ENCODE measurements at regions not wholly inside any gene's neighbourhood (a gene's known extent, or its start where the extent isn't known, plus 50 kb on each side); places are given as distances from the start of the nearest gene placed in this dataset.

DNA sequence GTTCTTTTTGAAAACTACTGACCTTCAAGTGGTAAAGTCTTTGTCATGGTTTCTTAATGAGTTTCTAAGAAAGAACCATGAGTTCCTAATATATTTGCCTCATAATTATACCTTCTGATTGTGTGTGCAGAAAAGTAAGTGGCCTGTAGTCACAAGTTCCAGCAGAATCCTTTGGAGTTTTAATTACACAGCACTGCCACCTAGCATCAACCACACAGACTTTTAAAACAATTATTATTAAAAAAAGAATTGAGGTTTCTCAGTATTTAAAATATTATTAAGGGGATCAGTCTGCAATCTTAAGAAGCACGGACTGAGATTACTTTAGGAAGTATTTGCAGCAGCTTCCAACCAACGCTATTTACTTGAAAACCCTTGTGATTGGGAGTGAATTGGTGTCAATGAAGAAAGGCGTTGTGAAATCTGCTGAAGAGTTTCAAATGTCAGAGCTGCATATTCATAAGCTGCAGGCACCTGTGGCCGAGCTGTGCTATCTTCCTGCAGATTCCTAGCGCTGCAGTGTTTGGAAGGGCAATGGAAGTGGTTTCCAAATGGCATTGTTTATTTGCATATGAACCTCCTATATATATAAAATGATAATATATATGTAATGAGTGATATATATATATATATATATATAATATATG is 1074.2 kb upstream of the WWC1 start:
- no peaks in the 10 kb centered on the region for H3K36me3 ChIP-seq (ENCODE audit: insufficient read depth, low read length)
- peaks cover 7% of the 10 kb centered on the region for H3K4me1 ChIP-seq (ENCODE audit: insufficient read depth, low read length)
- H3K27me3 ChIP-seq (ENCODE audit: insufficient read depth, low read length) = no peaks in the 10 kb centered on the region
- no peak overlapping the region for H3K4me3 ChIP-seq (ENCODE audit: low read length)
- no peaks in the 10 kb centered on the region for H3K9me3 ChIP-seq (ENCODE audit: low read length)
- H2AFZ ChIP-seq (ENCODE audit: low read depth, low read length) = no peak overlapping the region

DNA sequence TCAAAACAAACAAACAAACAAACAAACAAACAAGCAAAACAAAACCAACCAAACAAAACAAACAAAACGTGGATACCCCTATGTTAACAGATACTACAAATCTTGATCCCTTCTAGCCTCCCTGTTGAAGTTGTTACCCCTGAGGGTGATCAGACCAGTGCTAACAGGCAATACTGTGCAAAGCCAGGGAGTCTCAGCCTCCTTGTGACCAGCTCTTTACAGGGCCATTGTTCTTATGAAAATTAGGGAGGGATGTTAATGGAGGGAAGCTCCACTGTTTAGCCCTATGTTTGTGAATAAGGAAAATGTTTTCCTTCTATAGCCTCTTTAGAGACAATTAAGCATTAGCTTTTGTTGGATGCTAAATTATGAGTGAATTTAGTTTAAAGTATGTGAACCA is 1072.1 kb upstream of the WWC1 start:
- Histone ChIP-seq H2AFZ (ENCODE audit: low read depth, low read length) (no peak overlapping the region), H3K4me1 (ENCODE audit: insufficient read depth, low read length) (peaks cover 7% of the 10 kb centered on the region), H3K36me3 (ENCODE audit: insufficient read depth, low read length) (no peaks in the 10 kb centered on the region), H3K9me3 (ENCODE audit: low read length) (no peaks in the 10 kb centered on the region), H3K4me3 (ENCODE audit: low read length) (no peak overlapping the region), H3K27me3 (ENCODE audit: insufficient read depth, low read length) (no peaks in the 10 kb centered on the region)

DNA sequence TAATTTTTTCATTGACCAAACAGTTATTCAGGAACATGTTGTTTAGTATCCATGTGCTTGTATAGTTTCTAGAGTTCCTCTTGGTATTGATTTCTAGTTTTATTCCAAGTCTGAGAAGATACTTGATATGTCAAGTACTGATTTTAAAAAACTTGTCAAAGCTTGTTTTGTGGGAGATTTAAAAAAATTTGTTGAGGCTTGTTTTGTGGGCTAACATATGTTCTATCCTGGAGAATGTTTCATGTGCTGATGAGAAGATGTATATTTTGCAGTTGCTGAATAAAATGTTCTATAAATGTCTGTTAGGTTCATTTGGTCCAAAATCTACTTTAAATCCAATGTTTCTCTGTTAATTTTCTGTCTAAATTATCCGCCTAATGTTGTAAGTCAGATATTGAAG is 1065.1 kb upstream of the WWC1 start:
- Histone ChIP-seq H3K4me3 (ENCODE audit: low read length) (no peak overlapping the region), H3K9me3 (ENCODE audit: low read length) (peaks cover 11% of the 10 kb centered on the region), H2AFZ (ENCODE audit: low read depth, low read length) (no peak overlapping the region), H3K36me3 (ENCODE audit: insufficient read depth, low read length) (no peaks in the 10 kb centered on the region), H3K4me1 (ENCODE audit: insufficient read depth, low read length) (no peaks in the 10 kb centered on the region), H3K27me3 (ENCODE audit: insufficient read depth, low read length) (no peaks in the 10 kb centered on the region)

DNA sequence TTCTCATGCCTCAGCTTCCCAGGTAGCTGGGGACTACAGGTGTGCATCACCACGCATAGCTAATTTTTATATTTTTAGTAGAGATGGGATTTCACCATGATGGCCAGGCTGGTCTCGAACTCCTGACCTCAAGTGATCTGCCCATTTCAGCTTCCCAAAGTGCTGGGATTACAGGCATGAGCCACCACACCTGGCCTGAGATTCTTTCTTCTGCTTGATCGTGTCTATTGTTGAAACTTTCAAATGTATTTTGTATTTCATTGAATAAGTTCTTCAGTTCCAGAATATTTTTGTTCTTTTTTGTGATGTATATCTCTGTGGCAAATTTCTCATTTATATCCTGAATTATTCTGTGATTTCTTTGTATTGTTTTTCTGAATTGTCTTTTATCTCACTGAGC is 1063.3 kb upstream of the WWC1 start:
- peaks cover 11% of the 10 kb centered on the region for H3K9me3 ChIP-seq (ENCODE audit: low read length)
- H3K36me3 ChIP-seq (ENCODE audit: insufficient read depth, low read length) = no peaks in the 10 kb centered on the region
- no peaks in the 10 kb centered on the region for H3K27me3 ChIP-seq (ENCODE audit: insufficient read depth, low read length)
- no peak overlapping the region for H2AFZ ChIP-seq (ENCODE audit: low read depth, low read length)
- no peaks in the 10 kb centered on the region for H3K4me1 ChIP-seq (ENCODE audit: insufficient read depth, low read length)
- H3K4me3 ChIP-seq (ENCODE audit: low read length) = no peak overlapping the region

DNA sequence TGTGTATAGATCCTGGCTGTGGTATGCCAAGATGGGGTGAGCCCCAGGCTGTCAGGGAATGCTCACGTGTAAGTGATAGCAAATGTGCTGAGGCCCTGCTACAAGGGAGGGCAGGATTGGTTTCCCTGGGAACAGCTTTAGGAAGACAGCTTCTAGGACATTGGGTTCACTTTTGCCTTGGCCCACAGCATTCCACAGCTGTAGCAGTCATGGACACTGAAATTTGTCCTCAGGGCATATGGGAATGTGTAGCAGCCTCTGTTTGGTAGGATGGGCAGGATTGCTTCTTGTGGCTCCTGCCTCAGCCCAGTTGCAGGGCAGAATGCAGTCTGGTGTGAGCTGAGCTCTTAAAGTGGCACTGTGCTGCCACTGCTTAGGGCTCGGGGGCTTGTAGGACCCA is 1061.7 kb upstream of the WWC1 start:
- Histone ChIP-seq H3K27me3 (ENCODE audit: insufficient read depth, low read length) (no peaks in the 10 kb centered on the region), H3K9me3 (ENCODE audit: low read length) (peaks cover 11% of the 10 kb centered on the region), H3K36me3 (ENCODE audit: insufficient read depth, low read length) (no peaks in the 10 kb centered on the region), H3K4me3 (ENCODE audit: low read length) (no peak overlapping the region), H3K4me1 (ENCODE audit: insufficient read depth, low read length) (no peaks in the 10 kb centered on the region), H2AFZ (ENCODE audit: low read depth, low read length) (no peak overlapping the region)

DNA sequence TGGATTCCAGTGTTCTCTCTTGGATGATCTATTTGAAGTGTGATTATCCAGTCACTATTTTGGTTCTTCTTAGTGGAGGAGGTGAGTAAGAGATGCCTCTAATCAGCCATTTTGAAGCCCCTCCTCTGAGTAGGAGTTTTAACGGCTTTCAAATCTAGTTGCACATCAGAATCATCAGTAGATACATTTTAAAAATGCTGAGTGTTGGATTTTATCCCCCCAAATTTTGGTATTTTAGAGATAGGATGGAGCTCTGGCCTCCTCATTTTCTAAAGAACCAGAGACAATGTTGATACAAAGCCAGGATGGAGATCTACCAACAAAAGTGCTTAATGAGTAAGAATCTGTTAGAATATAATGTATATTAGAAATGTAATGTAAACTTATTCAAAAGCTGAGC is 1061.0 kb upstream of the WWC1 start:
- Histone ChIP-seq H3K4me1 (ENCODE audit: insufficient read depth, low read length) (no peaks in the 10 kb centered on the region), H3K9me3 (ENCODE audit: low read length) (peaks cover 11% of the 10 kb centered on the region), H3K36me3 (ENCODE audit: insufficient read depth, low read length) (no peaks in the 10 kb centered on the region), H3K4me3 (ENCODE audit: low read length) (no peak overlapping the region), H2AFZ (ENCODE audit: low read depth, low read length) (no peak overlapping the region), H3K27me3 (ENCODE audit: insufficient read depth, low read length) (no peaks in the 10 kb centered on the region)

DNA sequence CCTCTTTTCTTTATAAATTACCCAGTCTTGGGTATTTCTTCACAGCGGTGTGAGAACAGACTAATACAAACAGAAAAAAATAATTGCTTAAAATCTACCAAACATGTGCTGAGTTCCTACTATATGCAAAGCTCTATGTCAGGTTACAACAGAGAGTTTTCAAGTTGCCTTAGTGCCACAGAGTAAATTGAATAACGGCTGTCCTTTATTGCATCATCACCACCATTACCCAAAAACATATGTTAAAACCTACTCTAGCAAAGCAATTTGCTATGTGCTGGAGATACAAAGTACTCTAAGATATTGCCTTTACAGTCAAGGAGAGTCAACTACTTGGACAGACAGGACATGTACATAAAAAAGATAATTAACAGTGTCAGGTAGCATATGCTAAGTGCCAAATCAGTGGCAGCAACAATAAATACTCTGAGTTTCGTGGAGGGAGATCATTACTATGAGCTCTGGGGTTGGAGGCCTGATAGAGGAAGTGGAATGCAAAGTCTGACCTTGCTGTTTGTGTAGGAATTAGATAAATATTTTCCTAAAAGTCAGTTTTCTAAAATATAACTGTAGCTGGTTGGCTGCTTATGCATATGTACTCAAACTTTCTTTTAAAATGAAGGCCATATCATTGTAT is 1058.7 kb upstream of the WWC1 start:
- H3K4me1 ChIP-seq (ENCODE audit: insufficient read depth, low read length) = no peaks in the 10 kb centered on the region
- H3K9me3 ChIP-seq (ENCODE audit: low read length) = peaks cover 11% of the 10 kb centered on the region
- H2AFZ ChIP-seq (ENCODE audit: low read depth, low read length) = no peak overlapping the region
- H3K36me3 ChIP-seq (ENCODE audit: insufficient read depth, low read length) = no peaks in the 10 kb centered on the region
- no peaks in the 10 kb centered on the region for H3K27me3 ChIP-seq (ENCODE audit: insufficient read depth, low read length)
- no peak overlapping the region for H3K4me3 ChIP-seq (ENCODE audit: low read length)

DNA sequence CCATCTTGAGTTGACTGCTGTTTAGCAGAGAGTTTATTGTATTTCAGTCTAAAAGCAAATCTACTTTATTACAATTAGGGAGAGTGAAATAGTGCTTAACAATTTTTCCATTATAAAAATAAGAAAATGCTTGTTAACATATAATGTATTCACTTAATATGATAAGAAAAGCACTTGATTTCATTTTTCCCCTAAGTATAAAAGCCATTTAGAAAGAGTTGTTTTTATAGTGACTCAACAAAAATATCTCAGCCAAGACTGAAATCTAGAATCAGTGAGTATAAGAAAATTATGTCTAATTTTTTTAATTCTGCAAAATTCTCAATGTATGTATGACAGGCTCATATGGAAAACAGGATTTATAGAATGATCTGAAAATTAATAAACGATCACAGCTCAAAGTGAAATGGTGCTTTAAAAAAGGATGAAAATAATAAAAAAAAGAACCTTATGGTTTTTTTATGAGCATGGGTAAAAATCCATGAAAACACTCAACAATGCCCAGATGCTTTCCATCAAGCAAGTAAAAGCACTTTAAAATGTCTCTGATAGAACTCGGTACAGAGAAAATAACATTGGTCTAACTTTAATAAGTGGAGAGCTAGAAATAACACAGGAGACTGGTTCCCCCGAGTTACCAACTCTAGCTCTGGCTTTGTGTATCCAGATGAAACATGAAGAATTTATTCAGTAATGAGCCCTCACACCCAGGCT is 1057.8 kb upstream of the WWC1 start:
- H3K4me1 ChIP-seq (ENCODE audit: insufficient read depth, low read length) = no peaks in the 10 kb centered on the region
- no peaks in the 10 kb centered on the region for H3K36me3 ChIP-seq (ENCODE audit: insufficient read depth, low read length)
- no peak overlapping the region for H3K4me3 ChIP-seq (ENCODE audit: low read length)
- H3K27me3 ChIP-seq (ENCODE audit: insufficient read depth, low read length) = no peaks in the 10 kb centered on the region
- H2AFZ ChIP-seq (ENCODE audit: low read depth, low read length) = no peak overlapping the region
- peaks cover 11% of the 10 kb centered on the region for H3K9me3 ChIP-seq (ENCODE audit: low read length)

DNA sequence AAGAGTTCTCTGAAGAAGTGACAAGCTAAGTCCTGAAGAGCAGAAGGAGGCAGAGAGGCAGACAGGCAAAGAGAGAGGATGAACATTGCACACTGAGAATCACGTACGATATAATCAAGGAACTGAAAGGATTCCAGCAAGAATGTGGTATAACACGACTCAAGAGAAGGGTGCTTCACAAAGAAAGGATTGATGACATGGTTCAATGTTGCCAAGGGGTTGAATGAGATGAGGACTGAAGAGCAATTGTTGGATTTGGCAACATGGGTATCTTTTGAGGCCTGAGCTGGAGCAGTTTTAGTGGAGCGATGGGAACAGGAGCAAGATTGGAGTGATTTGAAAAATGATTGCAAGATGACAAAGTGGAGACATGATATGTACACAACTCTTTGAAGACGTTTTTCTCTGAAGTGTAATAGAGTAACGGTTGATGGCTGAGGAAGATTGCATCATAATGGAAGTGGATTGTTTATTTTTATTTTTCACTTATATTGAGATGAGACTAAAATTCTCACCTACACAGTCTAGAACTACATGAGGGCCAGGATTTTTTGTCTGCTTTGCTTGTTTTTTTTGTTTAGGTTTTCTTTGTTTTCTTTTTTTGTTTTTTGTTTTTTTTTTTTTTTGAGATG is 1049.9 kb upstream of the WWC1 start:
- Histone ChIP-seq H3K9me3 (ENCODE audit: low read length) (no peaks in the 10 kb centered on the region), H3K36me3 (ENCODE audit: insufficient read depth, low read length) (no peaks in the 10 kb centered on the region), H2AFZ (ENCODE audit: low read depth, low read length) (no peak overlapping the region), H3K4me3 (ENCODE audit: low read length) (no peak overlapping the region), H3K4me1 (ENCODE audit: insufficient read depth, low read length) (peaks cover 10% of the 10 kb centered on the region), H3K27me3 (ENCODE audit: insufficient read depth, low read length) (no peaks in the 10 kb centered on the region)

DNA sequence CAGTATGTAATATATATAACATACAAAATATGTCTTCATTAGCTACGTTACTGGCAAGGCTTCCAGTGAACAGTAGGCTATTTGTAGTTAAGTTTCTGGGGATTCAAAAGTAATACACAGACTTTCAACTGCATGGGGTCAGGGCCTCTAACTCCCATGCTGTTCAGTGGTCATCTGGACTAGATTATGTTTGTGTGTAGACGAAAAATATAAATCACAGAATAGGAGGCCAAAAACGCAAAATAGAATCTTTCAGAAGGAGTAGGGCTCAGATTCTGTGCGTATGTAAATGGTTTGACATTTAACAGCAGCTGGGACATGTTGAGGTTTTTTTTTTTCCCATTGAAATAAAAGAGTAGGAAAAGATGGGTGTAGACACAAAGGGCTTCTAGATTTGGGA is 1048.7 kb upstream of the WWC1 start:
- H3K36me3 ChIP-seq (ENCODE audit: insufficient read depth, low read length) = no peaks in the 10 kb centered on the region
- no peaks in the 10 kb centered on the region for H3K27me3 ChIP-seq (ENCODE audit: insufficient read depth, low read length)

DNA sequence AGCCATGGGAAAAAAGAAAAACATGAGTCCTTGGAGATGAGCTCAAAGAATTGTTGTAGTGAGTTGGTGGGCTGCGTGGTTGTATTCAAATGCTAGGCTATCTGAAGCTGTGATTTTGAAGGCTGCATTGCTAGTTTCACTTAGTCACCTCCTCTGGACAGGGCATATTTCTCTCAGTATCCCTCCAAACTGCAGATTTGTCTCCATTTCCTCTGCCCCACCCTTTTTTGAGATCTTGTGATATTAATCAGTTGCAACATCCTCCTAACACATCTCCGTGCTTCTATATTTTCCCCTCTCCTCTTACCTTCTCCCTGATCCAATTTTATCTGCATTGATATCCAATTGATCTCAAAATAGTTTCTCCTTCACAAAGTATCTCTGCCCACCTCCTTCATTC is 1048.0 kb upstream of the WWC1 start:
- no peaks in the 10 kb centered on the region for H3K9me3 ChIP-seq (ENCODE audit: low read length)
- H3K4me3 ChIP-seq (ENCODE audit: low read length) = no peak overlapping the region
- peaks cover 14% of the 10 kb centered on the region for H3K4me1 ChIP-seq (ENCODE audit: insufficient read depth, low read length)
- H2AFZ ChIP-seq (ENCODE audit: low read depth, low read length) = no peak overlapping the region
- H3K27me3 ChIP-seq (ENCODE audit: insufficient read depth, low read length) = no peaks in the 10 kb centered on the region
- no peaks in the 10 kb centered on the region for H3K36me3 ChIP-seq (ENCODE audit: insufficient read depth, low read length)

More for the DNA sequence above, 1048.7 kb upstream of the WWC1 start:
- H2AFZ ChIP-seq (ENCODE audit: low read depth, low read length) = no peak overlapping the region
- H3K4me3 ChIP-seq (ENCODE audit: low read length) = no peak overlapping the region
- no peaks in the 10 kb centered on the region for H3K9me3 ChIP-seq (ENCODE audit: low read length)
- peaks cover 14% of the 10 kb centered on the region for H3K4me1 ChIP-seq (ENCODE audit: insufficient read depth, low read length)

DNA sequence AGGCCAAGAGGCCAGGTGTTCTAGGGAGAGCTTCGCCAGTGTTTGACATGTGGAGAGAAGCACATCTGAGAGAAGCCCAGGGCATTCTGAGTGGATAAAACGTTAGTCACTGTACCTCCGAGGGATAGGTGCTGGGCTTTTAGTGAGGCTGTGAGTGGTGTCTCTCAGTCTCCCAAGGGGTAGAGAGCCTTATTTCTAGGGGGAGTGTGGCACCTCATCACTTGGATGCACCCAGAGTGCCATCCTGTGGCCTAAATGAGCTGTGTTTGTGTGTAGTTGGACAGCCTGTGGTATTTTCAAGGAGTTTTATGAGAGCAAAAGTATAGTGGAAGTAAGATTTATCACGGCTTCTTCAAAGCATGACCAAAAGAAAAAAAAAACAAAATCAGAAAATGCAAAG is 1046.9 kb upstream of the WWC1 start:
- Histone ChIP-seq H3K9me3 (ENCODE audit: low read length) (no peaks in the 10 kb centered on the region), H3K36me3 (ENCODE audit: insufficient read depth, low read length) (no peaks in the 10 kb centered on the region), H2AFZ (ENCODE audit: low read depth, low read length) (no peak overlapping the region), H3K27me3 (ENCODE audit: insufficient read depth, low read length) (no peaks in the 10 kb centered on the region), H3K4me3 (ENCODE audit: low read length) (no peak overlapping the region), H3K4me1 (ENCODE audit: insufficient read depth, low read length) (peaks cover 14% of the 10 kb centered on the region)

DNA sequence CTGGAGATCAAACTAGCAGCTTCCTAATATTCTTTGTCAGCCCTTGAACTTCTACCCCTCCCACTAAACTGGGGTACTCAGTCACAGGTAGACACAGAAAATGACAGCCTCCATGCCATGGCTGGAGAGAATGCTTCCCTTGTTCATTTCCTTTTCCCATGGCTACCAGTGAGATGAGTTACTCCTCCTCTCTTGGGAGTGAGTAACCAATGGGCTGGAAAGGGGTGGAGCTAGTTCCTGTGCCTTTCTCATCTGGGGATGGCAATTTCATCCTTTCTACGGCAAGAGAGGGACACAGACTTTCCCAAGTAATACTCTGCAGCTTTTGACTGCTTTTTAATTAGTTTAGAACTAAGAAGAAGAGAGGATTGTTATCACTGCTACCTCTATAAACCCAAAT is 1045.6 kb upstream of the WWC1 start:
- Histone ChIP-seq H3K4me3 (ENCODE audit: low read length) (no peak overlapping the region), H3K9me3 (ENCODE audit: low read length) (no peaks in the 10 kb centered on the region), H3K4me1 (ENCODE audit: insufficient read depth, low read length) (peaks cover 14% of the 10 kb centered on the region), H2AFZ (ENCODE audit: low read depth, low read length) (no peak overlapping the region), H3K36me3 (ENCODE audit: insufficient read depth, low read length) (no peaks in the 10 kb centered on the region), H3K27me3 (ENCODE audit: insufficient read depth, low read length) (no peaks in the 10 kb centered on the region)

Data from neuron (in vitro differentiated cells).